Endothelial cell of umbilical vein (primary cell): ENCODE measurements at regions not wholly inside any gene's neighbourhood (a gene's known extent, or its start where the extent isn't known, plus 50 kb on each side); places are given as distances from the start of the nearest gene placed in this dataset.
A peak's percentile ranks its signal among the peaks of the same experiment; 100 is the strongest.

Source experiments
- BruUV-seq: library from RNA; stranded (reverse); fragments of 400-500 nt; replicated peaks from 2 replicates; lab custom pipeline; 2021; lab: Mats Ljungman, UMichigan
- CTCF ChIA-PET: fragments of 300-600, 350-600 bp; sonication (Branson Sonifier 250); formaldehyde crosslinking; loops from one replicate; lab custom pipeline; 2021; ENCODE audit warnings: antibody characterized with exemption, inconsistent platforms; lab: Charles Lee
- POLR2A ChIA-PET: fragments of 300-600, 350-600 bp; sonication (Branson Sonifier 250); formaldehyde crosslinking; loops from one replicate; lab custom pipeline; 2021; ENCODE audit warnings: antibody characterized with exemption, inconsistent platforms; lab: Charles Lee
- DNase-seq: peaks from one replicate; pipeline ENCODE4 v3.0.0-alpha.2; 2011; ENCODE audit warnings: low read depth, low spot score
- FAIRE-seq: peaks from 2 replicates; lab custom pipeline; 2011; peaks lifted over from hg19 to GRCh38; lab: Jason Lieb, UNC
- H2AFZ ChIP-seq: 2 replicates; pipeline ENCODE4 v1.6.0; 2012; ENCODE audit warnings: low read depth, low read length, control low read depth, inconsistent platforms
- H3K27ac ChIP-seq: 2 replicates; pipeline ENCODE4 v1.5.1; 2011; ENCODE audit warnings: low read depth, mild to moderate bottlenecking, control low read depth, low read length, moderate library complexity; ENCODE audit not compliant: insufficient read depth
- H3K27me3 ChIP-seq, 2 experiments: 2 replicates each; pipeline versions ENCODE4 v1.6.0 to v1.6.1; 2011; ENCODE audit warnings: low read length in 2 of 2, mixed read lengths in 1 of 2; ENCODE audit not compliant: control insufficient read depth in 2 of 2, insufficient read depth in 2 of 2
- H3K36me3 ChIP-seq, 2 experiments: 2 replicates in 1 of 2; 3 replicates in 1 of 2; pipeline ENCODE4 v1.5.1; 2011; ENCODE audit warnings: low read length in 2 of 2, mild to moderate bottlenecking in 1 of 2, moderate library complexity in 1 of 2; ENCODE audit not compliant: control insufficient read depth in 2 of 2, insufficient read depth in 2 of 2; ENCODE audit errors: extremely low read depth in 1 of 2
- H3K4me1 ChIP-seq: 3 replicates; pipeline ENCODE4 v1.5.1; 2011; ENCODE audit warnings: mild to moderate bottlenecking, low read length; ENCODE audit not compliant: control insufficient read depth, insufficient read depth; ENCODE audit errors: extremely low read depth
- H3K4me2 ChIP-seq: 2 replicates; pipeline ENCODE4 v1.6.1; 2011; ENCODE audit warnings: low read length, control low read depth, mixed read lengths; ENCODE audit not compliant: insufficient read depth
- H3K4me3 ChIP-seq, 3 experiments: fragments of 200-600 bp in 1 of 3; sonication (generic), shearing (Covaris generic) in 1 of 3; replicated peaks in 1 of 3; 2 replicates each; pipeline ENCODE4 v1.5.1; 2011 to 2016; ENCODE audit warnings: control low read depth in 3 of 3, low read length in 3 of 3, mild to moderate bottlenecking in 2 of 3, inconsistent platforms in 1 of 3, low read depth in 1 of 3, moderate library complexity in 1 of 3; ENCODE audit not compliant: insufficient read depth in 1 of 3
- H3K79me2 ChIP-seq: 2 replicates; pipeline ENCODE4 v1.6.0; 2012; ENCODE audit warnings: low read length, inconsistent platforms; ENCODE audit not compliant: control insufficient read depth, insufficient read depth
- H3K9ac ChIP-seq: replicated peaks from 2 replicates; pipeline ENCODE3; 2011; ENCODE audit warnings: low read length, control low read depth; ENCODE audit not compliant: insufficient read depth; ENCODE audit errors: extremely low read depth
- H3K9me1 ChIP-seq: replicated peaks from 3 replicates; pipeline ENCODE4 v1.6.0; 2011; ENCODE audit warnings: mild to moderate bottlenecking, low read length; ENCODE audit not compliant: control insufficient read depth, insufficient read depth; ENCODE audit errors: extremely low read depth
- H3K9me3 ChIP-seq: replicated peaks from 2 replicates; pipeline ENCODE4 v1.5.1; 2012; ENCODE audit warnings: low read length, inconsistent platforms; ENCODE audit not compliant: control insufficient read depth, insufficient read depth
- H4K20me1 ChIP-seq: replicated peaks from 2 replicates; pipeline ENCODE3; 2011; ENCODE audit warnings: mild to moderate bottlenecking, low read length; ENCODE audit not compliant: control insufficient read depth, insufficient read depth; ENCODE audit errors: extremely low read depth
- CTCF ChIP-seq, 2 donors: IDR thresholded peaks; 1 replicate in 1 of 2; 2 replicates in 1 of 2; pipeline ENCODE4 v1.5.1; 2011; ENCODE audit warnings: low read length in 2 of 2, mild to moderate bottlenecking in 2 of 2, moderate library complexity in 2 of 2, control low read depth in 1 of 2, inconsistent platforms in 1 of 2, low read depth in 1 of 2; ENCODE audit not compliant: insufficient read depth in 1 of 2; ENCODE audit errors: extremely low read depth in 1 of 2
- EZH2 ChIP-seq: IDR thresholded peaks from 2 replicates; pipeline ENCODE4 v1.6.1; 2012; ENCODE audit warnings: borderline replicate concordance, low read depth, mild to moderate bottlenecking, moderate library complexity, low read length, inconsistent platforms; ENCODE audit not compliant: severe bottlenecking
- FOS ChIP-seq: IDR thresholded peaks from 2 replicates; pipeline ENCODE4 v1.6.1; 2011; ENCODE audit warnings: mild to moderate bottlenecking, low read length, moderate library complexity, borderline replicate concordance; ENCODE audit not compliant: insufficient read depth
- GATA2 ChIP-seq: IDR thresholded peaks from 2 replicates; pipeline ENCODE4 v1.7.0; 2011; ENCODE audit warnings: low read depth, mild to moderate bottlenecking, moderate library complexity, mixed read lengths, low read length; ENCODE audit not compliant: insufficient read length, insufficient read depth
- JUN ChIP-seq: IDR thresholded peaks from 2 replicates; pipeline ENCODE4 v1.6.1; 2011; ENCODE audit warnings: borderline replicate concordance, low read depth; ENCODE audit not compliant: insufficient read length, insufficient read depth
- MAX ChIP-seq: IDR thresholded peaks from 2 replicates; pipeline ENCODE4 v1.6.1; 2011; ENCODE audit not compliant: insufficient read depth, insufficient read length
- MYC ChIP-seq: IDR thresholded peaks from one replicate; pipeline ENCODE4 v1.6.1; 2011; ENCODE audit warnings: mild to moderate bottlenecking, low read depth, low read length
- POLR2A ChIP-seq: IDR thresholded peaks from 2 replicates; pipeline ENCODE4 v1.6.1; 2012; ENCODE audit warnings: low read depth, mild to moderate bottlenecking, control low read depth, low read length
- POLR2AphosphoS5 ChIP-seq: IDR thresholded peaks from 2 replicates; pipeline ENCODE4 v1.6.1; 2012; ENCODE audit warnings: low read depth, mild to moderate bottlenecking, control low read depth, low read length, moderate library complexity; ENCODE audit not compliant: insufficient read depth
- dilution Hi-C: fragments of 300-500 bp; cut with MboI; formaldehyde crosslinking; loops from one replicate; pipeline ENCODE4 v1.15.0; 2019; ENCODE audit warnings: low sequenced_read_pairs; ENCODE audit not compliant: extremely low pct_ligation_motif_present
- intact Hi-C: fragments of 100-400 bp; cut with micrococcal nuclease; formaldehyde crosslinking; loops from one replicate; pipeline ENCODE4 v1.10.0; 2022

- Histone ChIP-seq H3K4me3 (no peak overlapping the region), H2AFZ (no peak overlapping the region), H3K4me1 (peaks cover 6% of the 10 kb centered on the region), H3K9ac (no peak overlapping the region), H3K4me2 (no peak overlapping the region), H3K79me2 (no peaks in the 10 kb centered on the region), H3K36me3 (no peaks in the 10 kb centered on the region), H3K9me3 (no peaks in the 10 kb centered on the region), H3K9me1 (no peaks in the 10 kb centered on the region), H4K20me1 (no peaks in the 10 kb centered on the region), H3K27ac (no peak overlapping the region), H3K27me3 (no peaks in the 10 kb centered on the region)
- ChIA-PET CTCF (interaction anchor here (1.7 kb wide), 1 partner anchor 53 kb away, joined by 4 read pairs; no protein-coding TSS in a partner anchor), POLR2A (no interaction called here)
- TF ChIP-seq EZH2 (no peak), GATA2 (peak; percentile 18)
- BruUV-seq = no TSS peak
- intact Hi-C loops = loop anchor here (1.0 kb wide), 1 partner anchor 116 kb away; no protein-coding TSS in a partner anchor
- DNase-seq = peak; percentile 19
- FAIRE-seq = peak; percentile 35
- dilution Hi-C loops = no loop called here
Observed at GRCh38 chr2:146990311-146991054, 854.3 kb upstream of the ACVR2A start.

GRCh38 chr2:146989741-146990140, 855.1 kb upstream of the ACVR2A start:
- intact Hi-C loops = loop anchor here (1.0 to 5.0 kb wide), 2 partner anchors 115 to 167 kb away; no protein-coding TSS in a partner anchor
- no peaks in the 10 kb centered on the region for H3K36me3 ChIP-seq
- no TSS peak for BruUV-seq
- H3K4me1 ChIP-seq = peaks cover 6% of the 10 kb centered on the region
- H3K4me2 ChIP-seq = no peak overlapping the region
- dilution Hi-C loops = no loop called here
- FAIRE-seq = no peak
- no peaks in the 10 kb centered on the region for H4K20me1 ChIP-seq
- no peak for TF ChIP-seq CTCF (IDR thresholded peaks at IDR 0.05; ENCODE audit: extremely low read depth in 1 of 2, insufficient read depth in 1 of 2, low read depth in 1 of 2, low read length in 2 of 2)
- TF ChIP-seq POLR2A = no peak
- no peak for TF ChIP-seq MAX
- TF ChIP-seq POLR2AphosphoS5 = no peak
- TF ChIP-seq FOS = no peak
- no peak for TF ChIP-seq MYC
- no peak for TF ChIP-seq EZH2
- TF ChIP-seq JUN = no peak
- TF ChIP-seq GATA2 = no peak
- CTCF ChIA-PET = no interaction called here
- no peaks in the 10 kb centered on the region for H3K79me2 ChIP-seq
- no peak overlapping the region for H2AFZ ChIP-seq
- H3K9me1 ChIP-seq = no peaks in the 10 kb centered on the region
- POLR2A ChIA-PET = no interaction called here
- no peak overlapping the region for H3K9ac ChIP-seq
- H3K27me3 ChIP-seq = no peaks in the 10 kb centered on the region
- no peak overlapping the region for H3K4me3 ChIP-seq
- no peak overlapping the region for H3K27ac ChIP-seq
- no peak for DNase-seq
- no peaks in the 10 kb centered on the region for H3K9me3 ChIP-seq
